HG02885 (cell line): ENCODE measurements at regions not wholly inside any gene's neighbourhood (a gene's known extent, or its start where the extent isn't known, plus 50 kb on each side); places are given as distances from the start of the nearest gene placed in this dataset.

Experiments
- ATAC-seq: cut with Tn5 transposase; IDR thresholded peaks from one replicate; pipeline ENCODE4 v1.9.1; 2021; ENCODE audit warnings: mild to moderate bottlenecking; ENCODE audit not compliant: unreplicated experiment, poor library complexity

DNA sequence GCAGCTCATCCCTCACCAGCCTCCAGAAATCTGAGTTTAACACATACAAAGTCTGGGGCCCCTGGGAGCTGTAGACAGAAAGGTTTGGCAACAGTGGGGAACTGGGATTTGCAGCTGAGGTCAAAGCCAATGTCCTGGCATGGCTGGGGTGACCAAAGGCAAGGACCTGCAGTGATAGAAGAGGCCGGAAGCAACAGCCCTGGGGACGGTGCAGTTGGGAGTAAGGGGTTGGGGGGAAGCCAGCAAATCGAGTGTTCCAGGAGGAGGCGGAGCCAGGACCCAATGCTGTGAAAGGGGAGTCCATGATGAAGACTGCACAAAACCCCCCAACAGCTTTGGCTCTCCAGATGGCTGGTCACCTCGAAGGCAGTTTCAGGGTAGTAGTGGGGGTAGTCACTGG is 74.1 kb upstream of the SPATA12 start:
- no peak for ATAC-seq

DNA sequence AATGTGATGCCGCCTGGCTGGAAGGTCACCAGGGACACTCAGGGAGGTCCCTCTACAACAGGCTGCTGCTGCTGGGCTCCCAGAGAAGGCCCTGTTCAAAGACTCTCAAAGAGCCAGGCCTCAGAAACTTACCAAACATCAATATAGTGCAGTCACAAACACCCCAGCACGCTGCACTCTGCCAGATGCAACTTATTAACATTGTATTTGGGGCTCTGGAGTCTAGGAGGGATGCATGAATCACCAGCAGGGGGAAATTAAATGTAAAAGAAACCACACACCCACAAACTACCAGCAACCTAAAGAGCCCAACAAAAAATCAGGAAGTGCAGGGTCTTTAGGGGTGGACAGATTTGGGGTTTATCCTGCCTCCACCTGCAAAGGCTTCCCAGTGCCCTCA is 74.6 kb upstream of the SPATA12 start:
- ATAC-seq: no peak

DNA sequence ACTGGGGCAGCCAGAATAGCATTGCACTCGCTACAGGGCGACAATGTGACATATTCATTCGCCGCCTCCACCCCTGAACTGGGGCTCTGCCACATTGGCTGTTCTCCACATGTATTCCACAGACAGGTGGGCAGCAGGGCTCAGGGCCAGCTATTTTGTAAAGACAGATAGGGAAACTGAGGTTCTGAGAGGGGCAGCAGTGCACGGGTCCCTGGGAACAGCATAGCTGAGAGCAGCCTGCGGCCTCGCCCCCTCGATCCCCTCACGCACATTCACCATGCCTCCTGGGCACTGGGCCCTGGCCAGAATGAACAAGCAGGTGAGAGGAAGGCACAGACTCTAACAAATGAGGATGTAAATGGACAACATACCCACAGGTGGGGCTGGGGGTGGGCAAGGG is 75.0 kb upstream of the SPATA12 start:
- ATAC-seq: no peak

DNA sequence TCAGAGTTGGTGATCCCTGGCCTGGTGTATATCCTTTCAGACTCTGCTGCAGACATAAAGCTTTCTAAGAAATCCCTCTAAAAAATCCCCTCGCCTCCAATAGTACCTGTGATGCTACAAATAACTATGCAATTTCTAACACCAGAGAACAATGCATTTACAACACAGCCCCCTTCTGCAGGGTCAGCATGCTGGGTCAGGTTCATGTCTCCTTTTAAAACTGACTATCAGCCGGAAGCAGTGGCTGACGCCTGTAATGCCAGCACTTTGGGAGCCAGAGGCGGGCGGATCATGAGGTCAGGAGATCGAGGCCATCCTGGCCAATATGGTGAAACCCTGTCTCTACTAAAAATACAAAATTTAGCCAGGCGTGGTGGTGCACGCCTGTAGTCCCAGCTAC is 77.0 kb upstream of the SPATA12 start:
- ATAC-seq: no peak

DNA sequence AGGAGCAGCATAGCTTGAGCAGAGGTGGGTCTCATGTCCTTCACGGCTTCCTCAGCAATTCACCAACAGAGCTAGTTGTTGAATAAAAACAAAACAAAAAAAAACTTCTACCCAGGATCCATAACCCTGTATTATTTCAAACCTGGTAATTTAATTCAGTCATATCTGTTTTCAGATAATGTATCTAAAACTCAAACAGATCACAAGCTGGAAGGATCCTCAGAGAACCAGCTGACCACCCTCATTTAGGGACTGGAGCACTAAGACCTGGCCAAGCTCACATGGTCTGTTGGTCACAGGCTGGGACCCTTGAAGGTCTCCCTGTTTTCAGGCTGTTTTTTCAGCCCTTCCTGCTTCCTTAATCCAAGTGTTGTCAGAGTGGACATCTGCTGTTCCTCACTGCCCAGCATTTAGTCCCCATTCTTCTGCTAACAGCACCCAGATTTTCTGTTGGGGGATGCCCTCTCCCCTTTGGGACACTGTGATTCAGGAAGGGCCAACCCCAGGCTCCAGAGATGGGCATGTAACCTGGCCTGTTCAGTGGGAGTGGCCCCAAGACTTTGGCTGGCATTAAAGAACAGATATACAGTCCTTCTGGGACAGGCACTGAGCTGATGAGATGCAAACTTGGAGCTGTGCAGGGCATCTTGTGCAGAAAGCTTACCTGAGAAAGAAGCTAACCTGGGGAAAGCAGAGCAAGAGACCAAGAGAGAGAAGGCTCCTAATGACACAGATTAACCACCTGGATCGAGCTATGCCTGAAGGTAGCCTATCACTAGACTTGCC is 78.8 kb upstream of the SPATA12 start:
- ATAC-seq: no peak

DNA sequence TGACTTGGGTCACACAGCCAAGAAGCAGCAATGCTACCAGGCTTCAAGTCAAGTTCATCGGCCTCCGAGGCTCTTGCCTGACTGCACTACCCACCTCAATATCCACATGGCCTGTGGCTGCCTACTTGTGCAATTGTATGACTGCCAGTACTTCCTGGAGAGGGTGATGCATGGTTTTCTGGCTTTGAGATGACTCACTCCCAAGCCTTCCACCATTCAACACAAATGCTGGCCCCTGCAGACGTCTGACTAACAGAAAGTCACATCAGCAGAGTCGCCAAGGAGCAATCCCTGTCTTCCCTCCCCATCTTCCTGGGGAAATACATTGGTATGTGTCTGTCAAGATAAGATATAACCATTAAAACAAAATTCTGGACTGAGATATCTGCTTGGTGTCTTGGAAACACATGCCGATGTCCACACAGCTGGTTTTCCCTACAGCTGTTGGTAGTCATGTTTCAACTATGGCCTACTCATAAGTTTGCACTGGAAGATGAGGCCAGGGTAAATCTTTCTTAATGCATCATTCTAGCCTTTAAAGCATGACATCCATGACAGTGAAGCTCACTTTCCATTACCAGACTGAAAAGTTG is 79.6 kb upstream of the SPATA12 start:
- no peak for ATAC-seq

DNA sequence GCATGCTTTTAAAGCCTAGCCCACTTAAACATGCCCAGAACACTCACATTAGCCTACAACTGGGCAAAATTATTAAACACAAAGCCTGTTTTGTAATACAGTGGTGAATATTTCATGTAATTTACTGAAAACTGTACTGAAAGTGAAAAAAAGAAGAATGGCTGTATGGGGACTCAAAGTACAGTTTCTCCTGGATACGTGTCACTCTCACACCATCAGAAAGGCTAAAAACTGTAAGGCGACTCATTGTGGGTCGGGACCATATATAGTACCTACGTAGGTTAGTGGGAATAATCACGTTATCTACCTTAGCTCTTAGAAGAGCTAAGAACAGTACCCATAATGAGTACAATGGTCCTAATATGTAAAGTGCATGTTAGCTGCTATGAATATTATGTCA is 80.2 kb upstream of the SPATA12 start:
- ATAC-seq: no peak

DNA sequence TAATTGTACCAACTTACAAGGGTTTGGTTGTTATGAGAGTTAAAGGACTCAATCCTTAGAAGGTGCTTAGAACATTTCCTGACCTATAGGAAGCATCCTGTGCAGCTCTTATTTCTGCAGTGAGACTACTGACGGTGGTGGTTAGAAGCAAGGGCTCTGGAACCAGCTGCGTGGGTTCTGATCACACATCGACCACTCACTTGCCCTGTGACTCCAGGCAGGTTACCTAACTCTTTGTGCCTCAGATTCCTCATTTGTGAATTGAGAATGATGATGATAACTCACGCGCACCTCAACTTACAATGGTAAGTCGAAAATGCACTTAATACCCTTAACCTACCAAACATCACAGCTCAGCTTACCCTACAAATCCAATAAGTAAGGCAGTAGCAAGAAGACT is 80.7 kb upstream of the SPATA12 start:
- no peak for ATAC-seq

DNA sequence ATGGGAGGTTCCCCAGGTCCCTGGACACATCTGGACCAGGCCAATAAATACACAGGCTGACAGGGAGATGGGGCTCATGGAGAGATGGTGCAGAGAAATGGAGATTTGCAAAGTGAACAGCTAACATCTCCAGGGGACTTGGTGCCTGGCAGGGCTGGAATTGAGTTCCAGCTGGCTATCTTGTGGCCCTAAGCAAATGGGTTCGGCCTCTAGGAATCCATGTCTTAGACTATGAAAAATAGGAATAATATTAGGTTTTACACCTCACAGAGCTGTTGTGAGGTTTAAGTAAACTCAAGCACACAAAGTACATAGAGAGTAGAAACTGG is 82.9 kb upstream of the SPATA12 start:
- no peak for ATAC-seq

DNA sequence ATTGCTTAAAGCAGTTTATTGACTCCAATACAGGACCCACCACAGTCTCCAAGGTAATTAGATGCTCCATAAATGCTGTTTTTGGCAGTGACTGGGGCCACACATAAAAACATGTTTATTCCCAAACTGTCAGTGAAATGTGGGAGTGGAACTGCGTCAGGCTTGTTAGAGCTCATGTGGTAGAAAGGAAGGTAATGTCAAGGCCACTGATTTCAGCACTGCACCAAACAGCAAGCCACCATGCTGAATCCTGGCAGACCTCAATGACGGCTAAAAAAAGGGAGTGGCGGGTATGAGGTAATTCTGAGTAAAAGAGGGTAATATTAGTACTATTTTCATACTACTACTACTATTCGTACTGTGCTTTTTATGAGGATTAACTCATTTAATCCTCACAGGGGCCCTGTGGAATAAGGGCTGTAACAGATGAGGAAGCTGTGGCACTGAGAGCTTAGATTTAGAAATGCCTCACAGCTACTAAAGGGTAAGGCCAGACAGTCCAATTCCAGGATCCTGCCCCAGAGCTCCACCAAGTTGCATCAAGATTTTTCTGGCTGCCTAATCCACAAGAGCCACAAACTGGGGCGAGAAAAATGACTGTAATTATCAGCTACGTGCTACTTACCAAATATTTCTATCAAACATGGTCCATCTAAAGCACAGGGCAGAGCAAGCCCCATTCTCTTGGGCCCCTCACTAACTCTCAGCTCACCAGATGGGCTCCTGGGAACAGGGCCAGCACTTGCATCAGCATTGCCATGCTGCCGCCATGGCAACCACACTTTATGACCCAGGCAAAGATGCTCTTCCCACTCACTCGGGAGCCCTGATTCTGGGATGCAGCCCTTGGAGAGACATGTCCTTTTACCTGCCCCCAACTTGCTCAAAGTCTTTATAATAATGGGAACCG is 83.6 kb upstream of the SPATA12 start:
- ATAC-seq: no peak

DNA sequence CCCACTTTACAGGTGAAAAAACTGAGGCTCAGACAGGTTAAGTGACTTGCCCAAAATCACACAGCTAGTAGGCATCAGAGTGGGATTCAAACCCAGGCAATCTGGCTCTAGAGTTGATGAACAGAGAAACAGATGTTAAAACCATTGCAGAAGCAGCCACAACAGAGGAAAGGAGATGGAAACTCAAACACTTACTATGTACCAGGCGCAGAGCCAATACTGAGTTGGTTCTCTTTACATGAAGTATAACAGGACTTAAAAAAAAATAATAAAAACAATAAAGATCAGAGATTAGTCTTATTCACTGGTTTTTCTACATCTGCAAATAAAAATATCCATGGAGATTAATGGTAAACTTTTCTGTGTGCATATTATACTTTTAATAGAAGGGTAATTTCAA is 84.9 kb upstream of the SPATA12 start:
- ATAC-seq: no peak

DNA sequence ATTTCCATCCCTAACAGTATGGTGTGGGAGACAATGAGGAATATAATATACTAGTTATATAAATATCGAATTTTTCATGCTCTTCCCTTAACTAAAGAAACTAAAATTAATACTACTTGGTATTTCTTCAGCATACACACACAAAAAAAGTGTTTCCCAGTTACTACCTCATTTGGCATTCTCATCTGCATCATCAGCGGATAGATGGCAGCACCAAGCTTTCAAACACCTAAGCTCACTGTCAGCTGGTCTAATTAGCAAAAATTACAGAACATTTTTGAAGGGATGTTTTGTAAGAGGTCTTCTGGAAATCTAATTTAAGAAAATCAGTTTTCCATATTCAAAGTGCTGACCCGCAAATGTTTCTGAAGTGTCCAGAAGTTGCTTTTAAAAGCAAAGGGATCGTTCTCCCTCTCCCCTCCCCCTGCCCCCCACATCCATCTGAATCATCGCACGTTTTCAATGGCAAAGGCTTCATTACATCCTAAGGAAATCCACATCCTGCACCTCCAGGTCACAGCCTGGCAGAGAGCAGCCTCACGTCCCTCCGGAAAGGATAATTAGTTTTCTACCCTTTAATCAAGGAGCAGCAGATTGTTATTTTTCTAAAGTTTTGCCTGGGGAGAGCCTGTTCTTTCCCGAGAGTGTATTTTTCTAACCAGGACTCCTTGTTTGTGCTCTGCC is 86.1 kb upstream of the SPATA12 start:
- no peak for ATAC-seq

DNA sequence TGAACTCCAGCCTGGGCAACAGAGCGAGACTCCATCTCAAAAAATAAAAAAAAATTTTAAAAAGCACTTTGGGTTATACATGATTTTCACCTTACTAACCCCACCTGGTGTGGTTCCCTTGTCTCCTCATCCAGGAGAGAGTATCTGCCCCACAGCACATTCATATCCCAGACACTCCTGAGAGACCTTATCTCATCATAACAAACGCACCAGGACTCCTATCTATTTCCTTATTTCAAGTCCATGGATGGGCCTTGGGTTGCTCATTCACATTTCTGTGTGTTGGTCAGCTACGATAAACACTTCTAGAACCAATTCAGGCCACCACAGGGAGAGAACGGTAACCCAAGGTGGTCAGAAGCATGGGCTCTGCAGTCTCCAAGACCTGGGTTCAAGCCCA is 88.6 kb upstream of the SPATA12 start:
- ATAC-seq: no peak

DNA sequence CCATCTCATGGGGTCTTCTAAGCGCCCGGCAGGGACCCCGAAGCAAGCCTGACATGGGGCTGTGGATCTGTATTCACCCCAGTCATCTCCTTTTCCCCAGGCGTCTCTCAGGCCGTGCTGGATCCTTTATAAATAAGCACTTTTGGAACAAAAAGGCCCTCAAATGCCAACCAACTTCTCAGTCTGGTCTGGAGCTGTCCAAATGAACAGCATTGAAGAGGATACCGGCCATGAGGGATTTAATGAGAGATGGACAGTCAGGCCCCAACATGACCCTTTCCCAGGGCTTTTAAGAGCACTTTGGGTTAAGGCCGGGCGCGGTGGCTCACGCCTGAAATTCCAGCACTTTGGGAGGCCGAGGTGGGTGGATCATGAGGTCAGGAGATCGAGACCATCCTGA is 89.2 kb upstream of the SPATA12 start:
- ATAC-seq: no peak

DNA sequence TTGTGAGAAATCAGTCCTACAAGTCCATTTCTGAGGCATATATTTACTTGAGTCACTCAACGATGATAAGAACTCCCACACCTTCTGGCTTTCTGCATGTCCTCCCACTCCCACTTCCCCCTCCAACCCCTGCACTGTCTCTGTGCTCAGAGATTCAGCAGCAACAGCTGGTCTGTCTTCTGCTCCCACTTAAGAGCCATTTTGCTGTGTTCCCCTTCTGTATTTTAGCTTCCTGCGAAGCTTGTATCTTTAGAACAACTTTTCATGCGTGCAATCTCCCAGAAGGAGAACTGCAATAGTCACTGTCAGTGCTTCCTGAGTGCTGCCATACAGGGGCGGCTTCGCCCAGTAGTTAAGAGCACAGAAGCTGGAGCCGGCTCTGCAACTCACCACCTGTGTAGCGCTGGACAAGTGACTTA is 90.0 kb upstream of the SPATA12 start:
- peak; percentile 45 for ATAC-seq

DNA sequence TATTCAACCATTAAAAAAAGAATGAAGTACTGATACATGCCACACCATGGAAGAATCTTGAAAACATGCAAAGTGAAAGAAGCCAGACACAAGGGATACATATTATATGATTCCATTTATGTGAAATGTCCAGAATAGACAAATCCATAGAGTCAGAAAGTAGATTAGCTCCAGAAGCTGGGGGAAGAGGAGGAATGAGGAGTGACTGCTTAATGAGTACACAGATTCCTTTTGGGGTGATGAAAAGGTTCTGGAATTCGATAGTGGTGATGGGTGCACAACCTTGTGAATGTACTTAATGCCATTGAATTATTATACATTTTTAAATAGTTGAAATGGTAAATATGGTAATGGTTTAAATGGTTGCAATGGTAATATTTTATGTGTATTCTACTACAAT is 90.6 kb upstream of the SPATA12 start:
- no peak for ATAC-seq

DNA sequence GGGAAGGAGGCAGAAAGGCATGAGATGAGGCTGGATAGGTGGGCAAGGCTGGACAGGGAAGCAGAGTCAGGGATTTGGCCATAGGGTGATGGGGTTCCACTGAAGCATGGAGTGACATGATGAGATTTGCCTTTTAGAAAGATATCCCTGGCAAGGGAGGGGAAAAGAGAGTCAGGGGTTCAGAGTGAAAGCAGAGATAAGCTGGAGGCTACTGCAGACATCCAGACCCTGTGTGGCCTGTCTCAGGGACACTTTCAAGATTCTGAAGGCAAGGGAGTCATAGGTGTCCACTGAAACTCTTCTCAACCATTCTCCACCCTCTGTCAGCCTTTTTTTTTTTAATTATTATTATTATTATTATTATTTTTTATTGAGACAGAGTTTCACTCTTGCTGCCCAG is 94.0 kb upstream of the SPATA12 start:
- ATAC-seq: no peak

DNA sequence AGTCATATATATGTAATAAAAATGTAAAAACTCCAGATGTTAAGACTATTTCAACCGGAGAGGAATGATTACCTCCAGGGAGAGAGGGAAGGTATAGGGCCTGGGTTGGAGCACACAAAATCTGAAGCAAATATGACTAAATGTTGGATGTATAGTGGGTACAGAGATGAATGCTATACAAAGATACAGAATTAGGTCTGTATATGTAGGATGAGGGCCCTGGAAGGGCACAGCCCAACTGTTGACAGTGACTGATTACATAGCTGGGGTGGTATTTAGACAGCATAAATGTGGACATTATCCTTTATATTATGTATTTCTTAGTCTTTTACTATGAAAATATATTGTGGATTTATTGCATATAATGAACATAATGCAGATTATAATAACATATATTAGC is 94.4 kb upstream of the SPATA12 start:
- no peak for ATAC-seq

DNA sequence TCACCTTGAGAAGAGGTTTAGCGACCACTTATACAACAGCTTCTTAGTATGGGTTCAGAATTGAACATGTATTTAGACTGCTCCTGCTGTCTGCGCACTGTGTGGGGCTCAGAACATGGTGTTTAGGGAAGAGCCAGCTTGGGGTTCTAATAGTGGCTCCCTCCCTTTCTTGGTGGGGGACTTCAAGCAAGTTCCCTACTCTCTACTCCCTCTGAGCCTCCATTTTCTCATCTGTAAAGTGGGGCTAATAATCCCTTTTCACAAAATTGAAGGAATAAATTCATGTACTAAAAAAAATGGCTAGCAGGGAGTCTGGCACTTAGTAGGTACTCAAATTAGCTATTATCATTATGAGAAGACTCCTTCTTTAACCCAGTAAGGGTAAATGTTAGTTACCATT is 97.5 kb upstream of the SPATA12 start:
- ATAC-seq: no peak

DNA sequence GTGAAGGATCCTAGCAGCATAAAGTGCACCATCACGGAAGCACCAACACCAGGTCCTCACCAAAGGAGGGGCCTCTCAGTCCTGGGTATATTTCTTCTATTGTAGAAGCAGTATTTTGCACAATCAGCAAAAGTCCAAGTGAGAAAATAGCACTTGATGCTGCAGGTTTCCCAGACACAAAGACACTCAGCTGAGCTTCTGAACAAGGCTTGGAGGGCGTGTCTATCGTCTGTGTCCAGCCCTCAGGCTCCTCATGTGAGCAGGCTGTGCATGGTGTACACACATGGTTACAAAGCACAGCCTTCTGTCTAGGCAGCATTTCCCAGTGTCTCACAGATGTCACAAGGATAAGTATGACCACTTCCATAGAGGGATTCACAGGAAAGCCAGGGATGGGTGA is 98.3 kb upstream of the SPATA12 start:
- no peak for ATAC-seq
